H1 (cell line): ENCODE measurements at regions not wholly inside any gene's neighbourhood (a gene's known extent, or its start where the extent isn't known, plus 50 kb on each side); places are given as distances from the start of the nearest gene placed in this dataset.

Source experiments
- CTCF ChIA-PET: fragments of 300-600 bp; sonication (Branson Sonifier 250); formaldehyde crosslinking; loops from one replicate; lab custom pipeline; 2021; ENCODE audit not compliant: partially characterized antibody; lab: Charles Lee
- POLR2A ChIA-PET: fragments of 300-600 bp; sonication (Branson Sonifier 250); formaldehyde crosslinking; loops from one replicate; lab custom pipeline; 2021; ENCODE audit warnings: inconsistent platforms; ENCODE audit not compliant: partially characterized antibody; lab: Charles Lee
- DNase-seq, 2 experiments: peaks; one replicate each; pipeline versions ENCODE4 v3.0.0 to v3.0.0-alpha.2; 2010 to 2022; ENCODE audit warnings: low spot score in 2 of 2, low read depth in 1 of 2, mixed read lengths in 1 of 2
- FAIRE-seq: peaks from 2 replicates; lab custom pipeline; 2011; peaks lifted over from hg19 to GRCh38; lab: Jason Lieb, UNC
- H2AFZ ChIP-seq: 2 replicates; pipeline ENCODE4 v1.8.1; 2012; ENCODE audit warnings: low read length, inconsistent platforms
- H2AK5ac ChIP-seq: 2 replicates; pipeline ENCODE4 v1.6.1; 2013; ENCODE audit warnings: low read depth, low read length
- H2BK120ac ChIP-seq: replicated peaks from 2 replicates; pipeline ENCODE3; 2013; ENCODE audit warnings: low read depth, low read length, inconsistent platforms
- H2BK12ac ChIP-seq: 2 replicates; pipeline ENCODE4 v1.6.1; 2013; ENCODE audit warnings: low read depth, low read length
- H2BK15ac ChIP-seq: 2 replicates; pipeline ENCODE4 v1.6.1; 2013; ENCODE audit warnings: low read length
- H2BK20ac ChIP-seq: 2 replicates; pipeline ENCODE4 v1.6.1; 2013; ENCODE audit warnings: low read length
- H2BK5ac ChIP-seq: 2 replicates; pipeline ENCODE4 v1.6.1; 2013; ENCODE audit warnings: low read depth, low read length
- H3K14ac ChIP-seq: 2 replicates; pipeline ENCODE4 v1.6.1; 2013; ENCODE audit warnings: inconsistent platforms; ENCODE audit not compliant: insufficient read length
- H3K18ac ChIP-seq: 2 replicates; pipeline ENCODE4 v1.6.1; 2013; ENCODE audit warnings: low read length; ENCODE audit errors: extremely low read depth
- H3K23ac ChIP-seq: 2 replicates; pipeline ENCODE4 v1.6.1; 2013; ENCODE audit warnings: inconsistent platforms; ENCODE audit not compliant: insufficient read length
- H3K23me2 ChIP-seq: 2 replicates; pipeline ENCODE4 v1.6.1; 2013; ENCODE audit warnings: low read depth, low read length
- H3K27ac ChIP-seq: 2 replicates; pipeline ENCODE4 v1.6.1; 2011; ENCODE audit warnings: low read depth, low read length, inconsistent platforms
- H3K27me3 ChIP-seq, 4 experiments: replicated peaks in 1 of 4; 1 replicate in 1 of 4; 2 replicates in 3 of 4; pipeline versions ENCODE4 v1.6.1 to v1.8.1; 2011 to 2013; ENCODE audit warnings: low read length in 3 of 4, mild to moderate bottlenecking in 3 of 4, inconsistent platforms in 2 of 4, mixed read lengths in 2 of 4, moderate library complexity in 1 of 4; ENCODE audit not compliant: control insufficient read depth in 3 of 4, insufficient read depth in 3 of 4; ENCODE audit errors: extremely low read depth in 1 of 4
- H3K36me3 ChIP-seq, 4 experiments: 2 replicates each; pipeline versions ENCODE4 v1.6.1 to v1.8.1; 2011 to 2013; ENCODE audit warnings: mild to moderate bottlenecking in 4 of 4, low read length in 3 of 4, moderate library complexity in 2 of 4, control low read depth in 1 of 4, inconsistent platforms in 1 of 4; ENCODE audit not compliant: insufficient read depth in 4 of 4, control insufficient read depth in 2 of 4
- H3K4ac ChIP-seq: replicated peaks from 2 replicates; pipeline ENCODE3; 2013; ENCODE audit warnings: low read length, low read depth, mixed read lengths, inconsistent platforms; ENCODE audit not compliant: insufficient read length
- H3K4me1 ChIP-seq, 4 experiments: replicated peaks in 1 of 4; 1 replicate in 1 of 4; 2 replicates in 3 of 4; pipeline versions ENCODE4 v1.6.1 to v1.8.1; 2011 to 2013; ENCODE audit warnings: low read length in 3 of 4, inconsistent platforms in 2 of 4, mixed read lengths in 1 of 4; ENCODE audit not compliant: insufficient read depth in 4 of 4, control insufficient read depth in 3 of 4
- H3K4me2 ChIP-seq, 2 experiments: 2 replicates each; pipeline versions ENCODE4 v1.6.1 to v1.8.1; 2011 to 2013; ENCODE audit warnings: low read depth in 2 of 2, low read length in 2 of 2, control low read depth in 1 of 2, inconsistent platforms in 1 of 2, mild to moderate bottlenecking in 1 of 2; ENCODE audit not compliant: insufficient read depth in 1 of 2
- H3K4me3 ChIP-seq, 4 experiments: fragments of 200-600, 300-600 bp in 1 of 4; sonication (generic), shearing (Covaris generic), sonication (Bioruptor Twin) in 1 of 4; 2 replicates each; pipeline versions ENCODE4 v1.5.1 to v1.8.1; 2011 to 2016; ENCODE audit warnings: low read length in 4 of 4, low read depth in 3 of 4, control low read depth in 2 of 4, inconsistent platforms in 2 of 4, mild to moderate bottlenecking in 2 of 4, mixed read lengths in 1 of 4, moderate library complexity in 1 of 4; ENCODE audit not compliant: insufficient read depth in 2 of 4; ENCODE audit errors: extremely low read depth in 1 of 4
- H3K56ac ChIP-seq: replicated peaks from 2 replicates; pipeline ENCODE3; 2013; ENCODE audit warnings: low read depth, mild to moderate bottlenecking, mixed read lengths, low read length, inconsistent platforms; ENCODE audit not compliant: insufficient read length
- H3K79me1 ChIP-seq: 2 replicates; pipeline ENCODE4 v1.6.1; 2013; ENCODE audit warnings: low read depth, low read length, control low read depth
- H3K79me2 ChIP-seq, 2 experiments: 2 replicates each; pipeline versions ENCODE4 v1.6.1 to v1.8.1; 2012 to 2013; ENCODE audit warnings: low read length in 2 of 2, mild to moderate bottlenecking in 2 of 2, inconsistent platforms in 1 of 2; ENCODE audit not compliant: insufficient read depth in 2 of 2, control insufficient read depth in 1 of 2
- H3K9ac ChIP-seq, 4 experiments: replicated peaks in 1 of 4; 1 replicate in 1 of 4; 2 replicates in 3 of 4; pipeline versions ENCODE4 v1.6.1 to v1.8.1; 2011 to 2013; ENCODE audit warnings: low read depth in 3 of 4, low read length in 3 of 4, control low read depth in 2 of 4, mild to moderate bottlenecking in 2 of 4, moderate library complexity in 2 of 4, inconsistent platforms in 1 of 4; ENCODE audit errors: extremely low read depth in 1 of 4
- H3K9me3 ChIP-seq, 2 experiments: 2 replicates each; pipeline versions ENCODE4 v1.6.1 to v1.8.1; 2012 to 2013; ENCODE audit warnings: mild to moderate bottlenecking in 2 of 2, moderate library complexity in 2 of 2, control low read depth in 1 of 2, inconsistent platforms in 1 of 2, low read depth in 1 of 2, low read length in 1 of 2, mixed read lengths in 1 of 2; ENCODE audit not compliant: insufficient read depth in 2 of 2
- H4K20me1 ChIP-seq, 2 experiments: replicated peaks in 1 of 2; 2 replicates each; pipeline versions ENCODE3 to v1.8.1; 2011 to 2013; ENCODE audit warnings: inconsistent platforms in 2 of 2, low read length in 2 of 2, mild to moderate bottlenecking in 1 of 2; ENCODE audit not compliant: insufficient read depth in 2 of 2, control insufficient read depth in 1 of 2
- H4K5ac ChIP-seq: 2 replicates; pipeline ENCODE4 v1.6.1; 2013; ENCODE audit warnings: low read length, low read depth, mixed read lengths, inconsistent platforms; ENCODE audit not compliant: insufficient read length
- H4K8ac ChIP-seq: 2 replicates; pipeline ENCODE4 v1.8.0; 2013; ENCODE audit warnings: mild to moderate bottlenecking, moderate library complexity, low read length, inconsistent platforms; ENCODE audit not compliant: insufficient read depth; ENCODE audit errors: extremely low read depth
- H4K91ac ChIP-seq: replicated peaks from 2 replicates; pipeline ENCODE3; 2013; ENCODE audit warnings: low read length, mixed read lengths, inconsistent platforms; ENCODE audit not compliant: insufficient read length
- ASH2L ChIP-seq: fragments of 200-600, 300-600 bp; sonication (generic); IDR thresholded peaks from one replicate; pipeline ENCODE4 v1.7.1; 2017; ENCODE audit warnings: low read length
- EP300 ChIP-seq, 2 experiments: IDR thresholded peaks; 1 replicate in 1 of 2; 2 replicates in 1 of 2; pipeline ENCODE4 v1.6.1; 2011 to 2012; ENCODE audit warnings: low read depth in 2 of 2, low read length in 2 of 2, mild to moderate bottlenecking in 2 of 2, borderline replicate concordance in 1 of 2, inconsistent platforms in 1 of 2, moderate library complexity in 1 of 2
- EZH2 ChIP-seq: fragments of 200-600 bp; sonication (generic); IDR thresholded peaks from 2 replicates; pipeline ENCODE4 v1.7.1; 2012; ENCODE audit warnings: low read depth, mild to moderate bottlenecking, moderate library complexity, low read length, inconsistent platforms; ENCODE audit not compliant: severe bottlenecking
- GABPA ChIP-seq: IDR thresholded peaks from 2 replicates; pipeline ENCODE4 v1.6.1; 2011; ENCODE audit warnings: mild to moderate bottlenecking, low read length, moderate library complexity, borderline replicate concordance; ENCODE audit not compliant: insufficient read depth
- JUND ChIP-seq: IDR thresholded peaks from 2 replicates; pipeline ENCODE4 v1.6.1; 2011; ENCODE audit warnings: mild to moderate bottlenecking, improper control_type of control experiment, low read length
- MAFK ChIP-seq: IDR thresholded peaks from 2 replicates; pipeline ENCODE4 v1.6.1; 2012; ENCODE audit warnings: low read depth, mild to moderate bottlenecking, improper control_type of control experiment, low read length
- MAX ChIP-seq: IDR thresholded peaks from 2 replicates; pipeline ENCODE4 v1.6.1; 2012; ENCODE audit warnings: inconsistent platforms
- NRF1 ChIP-seq: IDR thresholded peaks from 2 replicates; pipeline ENCODE4 v1.6.1; 2011; ENCODE audit warnings: mild to moderate bottlenecking, low read depth, low read length, improper control_type of control experiment
- POLR2AphosphoS5 ChIP-seq: IDR thresholded peaks from 2 replicates; pipeline ENCODE4 v1.6.1; 2011; ENCODE audit warnings: low read depth, low read length
- POU5F1 ChIP-seq: IDR thresholded peaks from 2 replicates; pipeline ENCODE4 v1.6.1; 2011; ENCODE audit warnings: low read depth, mild to moderate bottlenecking, low read length, moderate library complexity
- TAF1 ChIP-seq: IDR thresholded peaks from 2 replicates; pipeline ENCODE4 v1.6.1; 2011; ENCODE audit warnings: mild to moderate bottlenecking, low read depth, low read length
- USF2 ChIP-seq: IDR thresholded peaks from 2 replicates; pipeline ENCODE4 v1.6.1; 2011; ENCODE audit warnings: low read length, improper control_type of control experiment
- YY1 ChIP-seq: IDR thresholded peaks from 2 replicates; pipeline ENCODE4 v1.6.1; 2011; ENCODE audit warnings: low read depth, mild to moderate bottlenecking, low read length
- ZNF274 ChIP-seq: IDR thresholded peaks from 2 replicates; pipeline ENCODE4 v1.7.0; 2012; ENCODE audit warnings: low read length, borderline replicate concordance; ENCODE audit errors: extremely low read depth
- WGBS, 2 experiments: shearing (Covaris generic) in 1 of 2; methylation state at CpG; one replicate each; pipeline versions ENCODE4 v1.1.6 to v1.1.7; 2013 to 2015; ENCODE audit warnings: low lambda C conversion rate in 2 of 2, mixed read lengths in 2 of 2, inconsistent platforms in 1 of 2, low coverage in 1 of 2, missing lambda C conversion rate in 1 of 2; ENCODE audit not compliant: insufficient replicate concordance in 2 of 2, insufficient coverage in 1 of 2, insufficient read length in 1 of 2; ENCODE audit errors: extremely low coverage in 1 of 2, missing lambda C conversion rate in 1 of 2; 5-methylcytosine and 5-hydroxymethylcytosine counted together

- H2BK20ac ChIP-seq = no peak overlapping the region
- H3K18ac ChIP-seq = no peak overlapping the region
- H2BK120ac ChIP-seq = no peak overlapping the region
- no peak overlapping the region for H3K27ac ChIP-seq
- 100% methylated on average over 10 of the region's 15 CpGs; no CpG with 5 or more reads in 1 of the 2 experiments for WGBS, 2 experiments
- ChIA-PET CTCF (interaction anchor here (0.9 to 7.2 kb wide), 8 partner anchors 8 to 399 kb away, joined by 3 to 44 read pairs (median 3); no protein-coding TSS in a partner anchor), POLR2A (interaction anchor here (1.8 kb wide), 1 partner anchor 10 kb away, joined by 5 read pairs; no protein-coding TSS in a partner anchor)
- DNase-seq (no peak), FAIRE-seq (no peak)
- no peak overlapping the region for H2BK12ac ChIP-seq
- no peaks in the 10 kb centered on the region for H3K79me1 ChIP-seq
- no peak overlapping the region for H2AK5ac ChIP-seq
- no peak overlapping the region for H2BK5ac ChIP-seq
- H3K9me3 ChIP-seq = peaks cover 11 to 12% of the 10 kb centered on the region in 2 experiments
- no peak overlapping the region for H2AFZ ChIP-seq
- no peak overlapping the region for H3K9ac ChIP-seq
- H3K14ac ChIP-seq = no peak overlapping the region
- H3K36me3 ChIP-seq = peaks cover 0 to 3% (median 0%) of the 10 kb centered on the region in 4 experiments; a peak in 1 of 8 replicates
- H4K8ac ChIP-seq = no peak overlapping the region
- no peak overlapping the region for H4K91ac ChIP-seq
- H3K4ac ChIP-seq = no peak overlapping the region
- H3K4me1 ChIP-seq = no peaks in the 10 kb centered on the region
- no peak overlapping the region for H3K4me3 ChIP-seq
- no peaks in the 10 kb centered on the region for H3K79me2 ChIP-seq
- no peak overlapping the region for H3K23ac ChIP-seq
- no peaks in the 10 kb centered on the region for H3K23me2 ChIP-seq
- H4K20me1 ChIP-seq = no peaks in the 10 kb centered on the region
- no peak overlapping the region for H2BK15ac ChIP-seq
- H4K5ac ChIP-seq = no peak overlapping the region
- no peak overlapping the region for H3K56ac ChIP-seq
- no peaks in the 10 kb centered on the region for H3K27me3 ChIP-seq
- no peak overlapping the region for H3K4me2 ChIP-seq
- TF ChIP-seq USF2 (no peak), MAX (no peak), NRF1 (no peak), GABPA (no peak), EP300 (IDR thresholded peaks at IDR 0.05; ENCODE audit: borderline replicate concordance in 1 of 2, low read depth in 2 of 2, low read length in 2 of 2) (no peak), JUND (no peak), YY1 (no peak), EZH2 (no peak), ASH2L (no peak), POLR2AphosphoS5 (no peak), POU5F1 (no peak), TAF1 (no peak), ZNF274 (no peak), MAFK (no peak)
These were observed 68.7 kb upstream of the KCNAB1 start for GRCh38 chr3:156051651-156052050.
